Liver (tissue), 8 donors: ENCODE measurements at regions not wholly inside any gene's neighbourhood (a gene's known extent, or its start where the extent isn't known, plus 50 kb on each side); places are given as distances from the start of the nearest gene placed in this dataset.

Source experiments
- DNase-seq: peaks from one replicate; pipeline ENCODE4 v3.0.0-alpha.2; 2017; ENCODE audit warnings: low spot score
- H3K27ac ChIP-seq, 2 donors: one replicate each; pipeline ENCODE4 v1.7.0; 2013; ENCODE audit warnings: inconsistent platforms in 2 of 2, low read length in 2 of 2, control low read depth in 1 of 2, low read depth in 1 of 2, mild to moderate bottlenecking in 1 of 2
- H3K27me3 ChIP-seq, 4 donors: one replicate each; pipeline versions ENCODE4 v1.6.1 to v1.7.0; 2013; ENCODE audit warnings: low read length in 3 of 4, inconsistent platforms in 1 of 4, mild to moderate bottlenecking in 1 of 4, moderate library complexity in 1 of 4; ENCODE audit not compliant: control insufficient read depth in 4 of 4, insufficient read depth in 4 of 4
- H3K36me3 ChIP-seq, 4 donors: one replicate each; pipeline versions ENCODE4 v1.6.1 to v1.7.0; 2013; ENCODE audit warnings: low read length in 3 of 4, mild to moderate bottlenecking in 3 of 4, low read depth in 1 of 4, moderate library complexity in 1 of 4; ENCODE audit not compliant: control insufficient read depth in 4 of 4, insufficient read depth in 3 of 4
- H3K4me1 ChIP-seq, 4 donors: one replicate each; pipeline versions ENCODE4 v1.6.1 to v1.7.0; 2013; ENCODE audit warnings: low read length in 3 of 4, mild to moderate bottlenecking in 3 of 4, moderate library complexity in 1 of 4; ENCODE audit not compliant: control insufficient read depth in 4 of 4, insufficient read depth in 4 of 4
- H3K4me3 ChIP-seq, 3 donors: one replicate each; pipeline versions ENCODE4 v1.6.1 to v1.7.0; 2013; ENCODE audit warnings: low read length in 3 of 3, control low read depth in 1 of 3, low read depth in 1 of 3, mild to moderate bottlenecking in 1 of 3
- H3K9ac ChIP-seq, 2 donors: one replicate each; pipeline ENCODE4 v1.7.0; 2013; ENCODE audit warnings: low read length in 2 of 2, mild to moderate bottlenecking in 2 of 2, moderate library complexity in 2 of 2, control low read depth in 1 of 2, low read depth in 1 of 2
- H3K9me3 ChIP-seq, 4 donors: one replicate each; pipeline versions ENCODE4 v1.6.1 to v1.7.0; 2013; ENCODE audit warnings: low read length in 3 of 4; ENCODE audit not compliant: control insufficient read depth in 4 of 4
- ATF3 ChIP-seq: IDR thresholded peaks from 2 replicates; pipeline ENCODE4 v1.6.1; 2016; ENCODE audit warnings: antibody characterized with exemption
- CTCF ChIP-seq: fragments of 150-350 bp; IDR thresholded peaks from 2 replicates; pipeline ENCODE4 v1.5.1; 2017; ENCODE audit warnings: improper control_type of control experiment, low read depth, low read length; ENCODE audit not compliant: missing input control
- EGR1 ChIP-seq, 2 donors: IDR thresholded peaks; 2 replicates each; pipeline ENCODE4 v1.6.1; 2016 to 2018; ENCODE audit warnings: antibody characterized with exemption in 2 of 2, low read depth in 2 of 2
- FOXA1 ChIP-seq: IDR thresholded peaks from 2 replicates; pipeline ENCODE4 v1.6.1; 2016; ENCODE audit warnings: antibody characterized with exemption
- FOXA2 ChIP-seq: IDR thresholded peaks from 2 replicates; pipeline ENCODE4 v1.6.1; 2016; ENCODE audit warnings: antibody characterized with exemption
- GABPA ChIP-seq, 2 donors: IDR thresholded peaks in 1 of 2; conservative IDR thresholded peaks in 1 of 2; 2 replicates each; pipeline ENCODE4 v1.6.1; 2016; ENCODE audit warnings: antibody characterized with exemption in 2 of 2, mild to moderate bottlenecking in 1 of 2, moderate library complexity in 1 of 2
- HNF4A ChIP-seq, 2 donors: conservative IDR thresholded peaks; 2 replicates each; pipeline ENCODE4 v1.6.1; 2016; ENCODE audit warnings: antibody characterized with exemption in 2 of 2, mild to moderate bottlenecking in 2 of 2
- HNF4G ChIP-seq: IDR thresholded peaks from 2 replicates; pipeline ENCODE4 v1.6.1; 2016; ENCODE audit warnings: antibody characterized with exemption
- JUND ChIP-seq, 2 donors: IDR thresholded peaks; 2 replicates each; pipeline ENCODE4 v1.6.1; 2016; ENCODE audit warnings: antibody characterized with exemption in 2 of 2
- MAX ChIP-seq: IDR thresholded peaks from 2 replicates; pipeline ENCODE4 v1.6.1; 2016; ENCODE audit warnings: antibody characterized with exemption
- RAD21 ChIP-seq, 2 donors: IDR thresholded peaks; 2 replicates each; pipeline ENCODE4 v1.6.1; 2016; ENCODE audit warnings: antibody characterized with exemption in 2 of 2, mild to moderate bottlenecking in 2 of 2
- REST ChIP-seq: IDR thresholded peaks from 2 replicates; pipeline ENCODE4 v1.6.1; 2016; ENCODE audit warnings: antibody characterized with exemption, mild to moderate bottlenecking
- RXRA ChIP-seq, 2 donors: IDR thresholded peaks; 2 replicates each; pipeline ENCODE4 v1.6.1; 2017 to 2018; ENCODE audit warnings: antibody characterized with exemption in 2 of 2, mild to moderate bottlenecking in 1 of 2
- TAF1 ChIP-seq: conservative IDR thresholded peaks from 2 replicates; pipeline ENCODE4 v1.6.1; 2016; ENCODE audit warnings: antibody characterized with exemption, mild to moderate bottlenecking
- YY1 ChIP-seq: IDR thresholded peaks from 2 replicates; pipeline ENCODE4 v1.6.1; 2016; ENCODE audit warnings: antibody characterized with exemption, mild to moderate bottlenecking
- ZBTB33 ChIP-seq: IDR thresholded peaks from 2 replicates; pipeline ENCODE4 v1.6.1; 2016; ENCODE audit warnings: antibody characterized with exemption
- WGBS: extraction: QIAGEN DNeasy Blood & Tissue Kit; methylation state at CpG from one replicate; pipeline ENCODE4 v1.1.7; 2013; 5-methylcytosine and 5-hydroxymethylcytosine counted together
- donor health status: healthy.
- donor health status: healthy.
- donor health status: healthy.
- donor health status: healthy.
- donor health status: healthy.

- Histone ChIP-seq H3K9me3 (no peaks in the 10 kb centered on the region), H3K4me1 (peaks cover 0 to 5% (median 0%) of the 10 kb centered on the region in 4 donors), H3K4me3 (no peak overlapping the region), H3K9ac (no peak overlapping the region), H3K27ac (no peak overlapping the region), H3K27me3 (no peaks in the 10 kb centered on the region), H3K36me3 (no peaks in the 10 kb centered on the region)
- DNase-seq: no peak
- 81% methylated on average over 4 of the region's 4 CpGs for WGBS
- TF ChIP-seq RXRA (IDR thresholded peaks at IDR 0.05) (no peak), MAX (no peak), ZBTB33 (no peak), REST (no peak), ATF3 (no peak), HNF4A (conservative IDR thresholded peaks at IDR 0.05) (no peak), JUND (IDR thresholded peaks at IDR 0.05) (no peak), YY1 (no peak), HNF4G (no peak), TAF1 (no peak), FOXA2 (no peak), RAD21 (IDR thresholded peaks at IDR 0.05) (no peak), GABPA (IDR thresholded peaks at IDR 0.05 in 1 of 2, conservative IDR thresholded peaks at IDR 0.05 in 1 of 2) (no peak)
Observed at GRCh38 chr1:222048094-222048595, 306.3 kb upstream of the DUSP10 start.

- H3K27me3 ChIP-seq: no peaks in the 10 kb centered on the region
- WGBS: 62% methylated on average over 3 of the region's 3 CpGs
- H3K4me3 ChIP-seq: no peak overlapping the region
- no peak overlapping the region for H3K9ac ChIP-seq
- H3K4me1 ChIP-seq: peaks cover 0 to 6% (median under 1%) of the 10 kb centered on the region in 4 donors
- no peaks in the 10 kb centered on the region for H3K9me3 ChIP-seq
- H3K36me3 ChIP-seq: no peaks in the 10 kb centered on the region
- DNase-seq: no peak
- TF ChIP-seq TAF1 (no peak), FOXA1 (no peak), MAX (no peak), ATF3 (no peak), HNF4G (no peak), RXRA (IDR thresholded peaks at IDR 0.05) (no peak), CTCF (no peak), ZBTB33 (no peak), RAD21 (IDR thresholded peaks at IDR 0.05) (no peak), JUND (IDR thresholded peaks at IDR 0.05) (no peak), GABPA (IDR thresholded peaks at IDR 0.05 in 1 of 2, conservative IDR thresholded peaks at IDR 0.05 in 1 of 2) (no peak), EGR1 (IDR thresholded peaks at IDR 0.05; ENCODE audit: low read depth in 2 of 2) (no peak), REST (no peak)
- no peak overlapping the region for H3K27ac ChIP-seq
Observed at GRCh38 chr1:222047366-222047765, 305.5 kb upstream of the DUSP10 start.
